Vagina (tissue), 2 donors: ENCODE measurements at regions not wholly inside any gene's neighbourhood (a gene's known extent, or its start where the extent isn't known, plus 50 kb on each side); places are given as distances from the start of the nearest gene placed in this dataset.

ENCODE experiments used
- DNase-seq, 2 donors: peaks; one replicate each; pipeline ENCODE4 v3.0.0-alpha.2; 2017; ENCODE audit errors: extremely low spot score in 2 of 2
- H3K27ac ChIP-seq: fragments of 200-600 bp; sonication (generic); one replicate; pipeline ENCODE4 v1.5.1; 2019
- H3K27me3 ChIP-seq: fragments of 200-600 bp; sonication (generic); one replicate; pipeline ENCODE4 v1.5.1; 2019
- H3K36me3 ChIP-seq, 2 donors: fragments of 200-600 bp; sonication (generic); one replicate each; pipeline ENCODE4 v1.5.1; 2017 to 2019
- H3K4me1 ChIP-seq: fragments of 200-600 bp; sonication (generic); one replicate; pipeline ENCODE4 v1.5.1; 2019
- H3K4me3 ChIP-seq, 2 donors: fragments of 200-600 bp; sonication (generic); 1 replicate in 1 of 2; 2 replicates in 1 of 2; pipeline ENCODE4 v1.5.1; 2016 to 2019
- H3K9me3 ChIP-seq: fragments of 200-600 bp; sonication (generic); one replicate; pipeline ENCODE4 v1.5.1; 2019
- CTCF ChIP-seq, 3 experiments: fragments of 450-650 bp in 2 of 3; fragments of 200-600 bp in 1 of 3; sonication (generic) in 1 of 3; IDR thresholded peaks; one replicate each; pipeline ENCODE4 v1.5.1; 2017 to 2019; ENCODE audit warnings: antibody characterized with exemption in 3 of 3, mild to moderate bottlenecking in 2 of 3, moderate library complexity in 2 of 3
- POLR2A ChIP-seq, 2 donors: fragments of 450-650 bp; IDR thresholded peaks; one replicate each; pipeline ENCODE4 v1.6.1; 2017; ENCODE audit warnings: antibody characterized with exemption in 2 of 2, mild to moderate bottlenecking in 2 of 2, moderate library complexity in 2 of 2
- POLR2AphosphoS5 ChIP-seq, 2 donors: sonication (generic); formaldehyde crosslinking; IDR thresholded peaks; one replicate each; pipeline ENCODE4 v1.9.0; 2017; ENCODE audit warnings: antibody characterized with exemption in 2 of 2, mild to moderate bottlenecking in 2 of 2, low read depth in 1 of 2; ENCODE audit not compliant: insufficient read depth in 1 of 2
- intact Hi-C: fragments of 100-400 bp; cut with DNase I; formaldehyde crosslinking; loops from one replicate; pipeline ENCODE4 v1.15.1; 2023

GRCh38 chr18:55777666-55778304 is 189.8 kb upstream of the TCF4 start:
- H3K27ac ChIP-seq, result peak overlapping the region; percentile 90
- intact Hi-C loops, result no loop called here
- TF ChIP-seq POLR2A (IDR thresholded peaks at IDR 0.05), result no peak
- TF ChIP-seq CTCF (IDR thresholded peaks at IDR 0.05), result no peak
- TF ChIP-seq POLR2AphosphoS5 (IDR thresholded peaks at IDR 0.05; ENCODE audit: insufficient read depth in 1 of 2, low read depth in 1 of 2), result no peak

GRCh38 chr18:55775972-55776371 is 188.0 kb upstream of the TCF4 start:
- Histone ChIP-seq H3K4me1 (peaks cover 5% of the 10 kb centered on the region), H3K4me3 (no peak overlapping the region), H3K27ac (no peak overlapping the region), H3K36me3 (no peaks in the 10 kb centered on the region), H3K9me3 (no peaks in the 10 kb centered on the region), H3K27me3 (no peaks in the 10 kb centered on the region)
- DNase-seq, result no peak
- TF ChIP-seq POLR2A (IDR thresholded peaks at IDR 0.05) (no peak), POLR2AphosphoS5 (IDR thresholded peaks at IDR 0.05; ENCODE audit: insufficient read depth in 1 of 2, low read depth in 1 of 2) (no peak), CTCF (IDR thresholded peaks at IDR 0.05) (peak in 1 of 3 experiments; percentile 15)
- intact Hi-C loops, result no loop called here

More at GRCh38 chr18:55777666-55778304, 189.8 kb upstream of the TCF4 start:
- Histone ChIP-seq H3K4me1 (peaks cover 5% of the 10 kb centered on the region), H3K36me3 (no peaks in the 10 kb centered on the region), H3K4me3 (no peak overlapping the region), H3K27me3 (no peaks in the 10 kb centered on the region), H3K9me3 (no peaks in the 10 kb centered on the region)
- no peak for DNase-seq

GRCh38 chr18:55774505-55774904 is 186.5 kb upstream of the TCF4 start:
- intact Hi-C loops, result no loop called here
- peaks cover under 1% of the 10 kb centered on the region for H3K4me1 ChIP-seq
- no peak overlapping the region for H3K27ac ChIP-seq
- H3K27me3 ChIP-seq, result no peaks in the 10 kb centered on the region
- H3K9me3 ChIP-seq, result no peaks in the 10 kb centered on the region
- no peak overlapping the region for H3K4me3 ChIP-seq
- no peaks in the 10 kb centered on the region for H3K36me3 ChIP-seq
- no peak for DNase-seq
- no peak for TF ChIP-seq CTCF (IDR thresholded peaks at IDR 0.05)
- no peak for TF ChIP-seq POLR2A (IDR thresholded peaks at IDR 0.05)
- TF ChIP-seq POLR2AphosphoS5 (IDR thresholded peaks at IDR 0.05; ENCODE audit: insufficient read depth in 1 of 2, low read depth in 1 of 2), result no peak

- H3K9me3 ChIP-seq, result no peaks in the 10 kb centered on the region
- H3K27me3 ChIP-seq, result no peaks in the 10 kb centered on the region
- intact Hi-C loops, result no loop called here
- TF ChIP-seq CTCF (IDR thresholded peaks at IDR 0.05), result no peak
- TF ChIP-seq POLR2A (IDR thresholded peaks at IDR 0.05), result no peak
- no peak for TF ChIP-seq POLR2AphosphoS5 (IDR thresholded peaks at IDR 0.05; ENCODE audit: insufficient read depth in 1 of 2, low read depth in 1 of 2)
- H3K36me3 ChIP-seq, result no peaks in the 10 kb centered on the region
- no peaks in the 10 kb centered on the region for H3K4me1 ChIP-seq
- H3K4me3 ChIP-seq, result no peak overlapping the region
- H3K27ac ChIP-seq, result no peak overlapping the region
- DNase-seq, result no peak
These were observed 180.3 kb upstream of the TCF4 start for GRCh38 chr18:55768255-55768654.

- Histone ChIP-seq H3K4me1 (no peaks in the 10 kb centered on the region), H3K27ac (no peak overlapping the region), H3K36me3 (no peaks in the 10 kb centered on the region), H3K27me3 (no peaks in the 10 kb centered on the region), H3K4me3 (no peak overlapping the region), H3K9me3 (no peaks in the 10 kb centered on the region)
- TF ChIP-seq CTCF (IDR thresholded peaks at IDR 0.05) (no peak), POLR2AphosphoS5 (IDR thresholded peaks at IDR 0.05; ENCODE audit: insufficient read depth in 1 of 2, low read depth in 1 of 2) (no peak), POLR2A (IDR thresholded peaks at IDR 0.05) (no peak)
- intact Hi-C loops, result no loop called here
- no peak for DNase-seq
These were observed 176.4 kb upstream of the TCF4 start for GRCh38 chr18:55764386-55764785.
